ENCODE measurements at regions not wholly inside any gene's neighbourhood (a gene's known extent, or its start where the extent isn't known, plus 50 kb on each side); places are given as distances from the start of the nearest gene placed in this dataset.

- TF ChIP-seq ZNF26 (tag by site-specific recombination; IDR thresholded peaks at IDR 0.05) (no peak), ZNF362 (tag by site-specific recombination; IDR thresholded peaks at IDR 0.05) (no peak), PRDM2 (tag by site-specific recombination; IDR thresholded peaks at IDR 0.05; ENCODE audit: borderline replicate concordance) (no peak), GFI1B (tag by site-specific recombination; IDR thresholded peaks at IDR 0.05) (no peak), REST (tag by site-specific recombination; IDR thresholded peaks at IDR 0.05) (no peak), GLI2 (tag by site-specific recombination; IDR thresholded peaks at IDR 0.05; ENCODE audit: borderline replicate concordance, low read depth) (no peak), SCRT1 (tag by site-specific recombination; IDR thresholded peaks at IDR 0.05; ENCODE audit: borderline replicate concordance) (no peak), ZBTB11 (tag by site-specific recombination; conservative IDR thresholded peaks at IDR 0.05; ENCODE audit: low read depth) (no peak), ZNF513 (tag by site-specific recombination; IDR thresholded peaks at IDR 0.05) (no peak), ZNF211 (tag by site-specific recombination; IDR thresholded peaks at IDR 0.05; ENCODE audit: low read depth) (no peak)
These were observed 125.1 kb downstream of the TMEM200C start (continued) for GRCh38 chr18:5770176-5770575.
